BLaER1 treated with 17β-estradiol and CSF1 and Interleukin-3, amounts not matched to agents 10 nM and 100 nM (cell line): ENCODE measurements at regions not wholly inside any gene's neighbourhood (a gene's known extent, or its start where the extent isn't known, plus 50 kb on each side); places are given as distances from the start of the nearest gene placed in this dataset.
"Not testable (repeated sequence)": the region's sequence is repeated elsewhere in the genome, so short reads cannot be mapped to it uniquely, and the experiment has no call there.

ENCODE experiments used
- H3K27ac ChIP-seq, 11 experiments: shearing (Covaris generic); formaldehyde crosslinking; 2 replicates each; pipeline ENCODE4 v1.8.1; 2022
- H3K27me3 ChIP-seq, 11 experiments: shearing (Covaris generic); formaldehyde crosslinking; 2 replicates each; pipeline ENCODE4 v1.8.1; 2022
- H3K36me3 ChIP-seq, 11 experiments: shearing (Covaris generic); formaldehyde crosslinking; 2 replicates each; pipeline ENCODE4 v1.8.1; 2022
- H3K4me1 ChIP-seq, 10 experiments: shearing (Covaris generic); formaldehyde crosslinking; 2 replicates each; pipeline ENCODE4 v1.8.1; 2022
- H3K4me2 ChIP-seq, 11 experiments: shearing (Covaris generic); formaldehyde crosslinking; 2 replicates each; pipeline ENCODE4 v1.8.1; 2022
- H3K4me3 ChIP-seq, 10 experiments: shearing (Covaris generic); formaldehyde crosslinking; 2 replicates each; pipeline ENCODE4 v1.8.1; 2022
- H3K9ac ChIP-seq, 11 experiments: shearing (Covaris generic); formaldehyde crosslinking; 2 replicates each; pipeline ENCODE4 v1.8.1; 2022
- H3K9me3 ChIP-seq, 11 experiments: shearing (Covaris generic); formaldehyde crosslinking; replicated peaks in 1 of 11; 2 replicates each; pipeline ENCODE4 v1.8.1; 2022
- H4K20me1 ChIP-seq, 11 experiments: shearing (Covaris generic); formaldehyde crosslinking; 2 replicates each; pipeline ENCODE4 v1.8.1; 2022
- Cebpa-rat ChIP-seq, 11 experiments: shearing (Covaris generic); IDR thresholded peaks; 2 replicates each; pipeline ENCODE4 v1.8.1; 2022

- TF ChIP-seq Cebpa-rat (IDR thresholded peaks at IDR 0.05): no peak
- H4K20me1 ChIP-seq: no peaks in the 10 kb centered on the region
- H3K4me1 ChIP-seq: peaks cover 0 to 12% (median 10%) of the 10 kb centered on the region in 10 experiments; a peak in 18 of 20 replicates
- H3K4me3 ChIP-seq: no peak overlapping the region
- H3K27me3 ChIP-seq: no peaks in the 10 kb centered on the region
- H3K9ac ChIP-seq: no peak overlapping the region
- no peak overlapping the region for H3K27ac ChIP-seq
- no peaks in the 10 kb centered on the region for H3K36me3 ChIP-seq
- H3K9me3 ChIP-seq: peaks cover 14 to 23% (median 19%) of the 10 kb centered on the region in 11 experiments
- no peak overlapping the region for H3K4me2 ChIP-seq
Observed at GRCh38 chr17:78305801-78306200, 54.1 kb downstream of the SOCS3 start.

- Histone ChIP-seq H3K36me3 (no peaks in the 10 kb centered on the region), H3K27me3 (no peaks in the 10 kb centered on the region), H3K4me1 (peaks cover 0 to 24% (median 14%) of the 10 kb centered on the region in 10 experiments; a peak in 18 of 20 replicates), H3K27ac (no peak overlapping the region), H3K9me3 (peaks cover 14 to 23% (median 19%) of the 10 kb centered on the region in 11 experiments), H4K20me1 (no peaks in the 10 kb centered on the region), H3K4me3 (no peak overlapping the region), H3K9ac (no peak overlapping the region), H3K4me2 (no peak overlapping the region)
- no peak for TF ChIP-seq Cebpa-rat (IDR thresholded peaks at IDR 0.05)
Observed at GRCh38 chr17:78304549-78305037, 55.3 kb downstream of the SOCS3 start.

GRCh38 chr17:78302478-78302877 is 57.4 kb downstream of the SOCS3 start:
- no peak overlapping the region for H3K9ac ChIP-seq
- peaks cover 0 to 35% (median 21%) of the 10 kb centered on the region in 10 experiments; a peak in 18 of 20 replicates for H3K4me1 ChIP-seq
- H3K4me3 ChIP-seq: no peak overlapping the region
- H3K27ac ChIP-seq: no peak overlapping the region
- H3K36me3 ChIP-seq: no peaks in the 10 kb centered on the region
- no peaks in the 10 kb centered on the region for H4K20me1 ChIP-seq
- H3K27me3 ChIP-seq: no peaks in the 10 kb centered on the region
- no peak overlapping the region for H3K4me2 ChIP-seq
- no peak for TF ChIP-seq Cebpa-rat (IDR thresholded peaks at IDR 0.05)
- H3K9me3 ChIP-seq: peaks cover 14 to 23% (median 19%) of the 10 kb centered on the region in 11 experiments

- peaks cover 0 to 35% (median 23%) of the 10 kb centered on the region in 10 experiments; a peak in 18 of 20 replicates for H3K4me1 ChIP-seq
- H3K9ac ChIP-seq: no peak overlapping the region
- H3K36me3 ChIP-seq: no peaks in the 10 kb centered on the region
- H3K4me3 ChIP-seq: no peak overlapping the region
- no peak for TF ChIP-seq Cebpa-rat (IDR thresholded peaks at IDR 0.05)
- H3K4me2 ChIP-seq: peak overlapping the region in 4 of 11 experiments; percentile 45 to 75 (median 62); a peak in 5 of 22 replicates
- no peaks in the 10 kb centered on the region for H4K20me1 ChIP-seq
- H3K27ac ChIP-seq: peak overlapping the region in 2 of 11 experiments; percentile 15 to 45; a peak in 1 of 22 replicates
- no peaks in the 10 kb centered on the region for H3K27me3 ChIP-seq
- H3K9me3 ChIP-seq: peaks cover 12 to 18% (median 14%) of the 10 kb centered on the region in 11 experiments
Observed at GRCh38 chr17:78301821-78302213, 58.1 kb downstream of the SOCS3 start.

GRCh38 chr17:78300962-78301820 is 58.7 kb downstream of the SOCS3 start:
- H3K27me3 ChIP-seq: no peaks in the 10 kb centered on the region
- H3K9me3 ChIP-seq: peaks cover 6 to 11% (median 7%) of the 10 kb centered on the region in 11 experiments; a peak in 20 of 22 replicates
- peak overlapping the region in 3 of 11 experiments; percentile 4 to 21 (median 5); a peak in 3 of 22 replicates for H3K9ac ChIP-seq
- no peaks in the 10 kb centered on the region for H3K36me3 ChIP-seq
- peaks cover 0 to 35% (median 23%) of the 10 kb centered on the region in 10 experiments; a peak in 18 of 20 replicates for H3K4me1 ChIP-seq
- peak overlapping the region; percentile 1 to 75 (median 45); a peak in 16 of 22 replicates for H3K4me2 ChIP-seq
- peak overlapping the region in 7 of 11 experiments; percentile 6 to 54 (median 16); a peak in 7 of 22 replicates for H3K27ac ChIP-seq
- H4K20me1 ChIP-seq: no peaks in the 10 kb centered on the region
- TF ChIP-seq Cebpa-rat (IDR thresholded peaks at IDR 0.05): no peak
- no peak overlapping the region for H3K4me3 ChIP-seq

- Histone ChIP-seq H3K4me1 (peaks cover 0 to 44% (median 27%) of the 10 kb centered on the region in 10 experiments; a peak in 18 of 20 replicates), H3K27me3 (no peaks in the 10 kb centered on the region), H3K4me2 (peak overlapping the region in 5 of 11 experiments; percentile 15 to 30 (median 25); a peak in 6 of 22 replicates), H3K9me3 (no peaks in the 10 kb centered on the region), H3K36me3 (no peaks in the 10 kb centered on the region), H3K4me3 (no peak overlapping the region), H3K27ac (no peak overlapping the region), H4K20me1 (no peaks in the 10 kb centered on the region), H3K9ac (no peak overlapping the region)
- no peak for TF ChIP-seq Cebpa-rat (IDR thresholded peaks at IDR 0.05)
Observed at GRCh38 chr17:78299049-78299448, 60.8 kb downstream of the SOCS3 start.

GRCh38 chr17:78294776-78295175 is 63.3 kb downstream of the TMEM235 start:
- Histone ChIP-seq H3K9me3 (no peaks in the 10 kb centered on the region), H3K4me1 (peaks cover 8 to 52% (median 23%) of the 10 kb centered on the region in 10 experiments; a peak in 17 of 20 replicates), H4K20me1 (no peaks in the 10 kb centered on the region), H3K4me2 (peak overlapping the region in 5 of 11 experiments; percentile 42 to 69 (median 61); a peak in 10 of 22 replicates), H3K4me3 (no peak overlapping the region), H3K9ac (no peak overlapping the region), H3K27ac (no peak overlapping the region; a peak in 1 of 22 replicates), H3K27me3 (no peaks in the 10 kb centered on the region), H3K36me3 (no peaks in the 10 kb centered on the region)
- TF ChIP-seq Cebpa-rat (IDR thresholded peaks at IDR 0.05): 0 out of 22 replicates have a peak, but pooled peaks of 1 of the 11 experiments have one; percentile 16

- H3K27me3 ChIP-seq: no peaks in the 10 kb centered on the region
- no peaks in the 10 kb centered on the region for H3K36me3 ChIP-seq
- H3K4me1 ChIP-seq: peaks cover 8 to 53% (median 27%) of the 10 kb centered on the region in 10 experiments; a peak in 18 of 20 replicates
- no peaks in the 10 kb centered on the region for H3K9me3 ChIP-seq
- TF ChIP-seq Cebpa-rat (IDR thresholded peaks at IDR 0.05): no peak
- no peak overlapping the region for H3K4me3 ChIP-seq
- H3K4me2 ChIP-seq: peak overlapping the region in 5 of 11 experiments; percentile 42 to 69 (median 61); a peak in 10 of 22 replicates
- H3K9ac ChIP-seq: no peak overlapping the region
- H4K20me1 ChIP-seq: no peaks in the 10 kb centered on the region
- H3K27ac ChIP-seq: peak overlapping the region in 3 of 11 experiments; percentile 0 to 18 (median 18); a peak in 3 of 22 replicates
Observed at GRCh38 chr17:78294356-78294755, 62.9 kb downstream of the TMEM235 start.

- not testable (repeated sequence) for H3K27me3 ChIP-seq, H4K20me1 ChIP-seq, H3K9me3 ChIP-seq, H3K27ac ChIP-seq, H3K4me3 ChIP-seq, H3K9ac ChIP-seq, H3K36me3 ChIP-seq
- Histone ChIP-seq H3K4me1 (peaks cover 8 to 52% (median 24%) of the 10 kb centered on the region in 10 experiments; a peak in 18 of 20 replicates), H3K4me2 (peak overlapping the region in 9 of 11 experiments; percentile 0 to 62 (median 32); a peak in 11 of 22 replicates)
Observed at GRCh38 chr17:78293151-78293550, 61.7 kb downstream of the TMEM235 start.
